PC-9 (cell line): ENCODE measurements at regions not wholly inside any gene's neighbourhood (a gene's known extent, or its start where the extent isn't known, plus 50 kb on each side); places are given as distances from the start of the nearest gene placed in this dataset.

ENCODE experiments used
- BruUV-seq: library from RNA; stranded (reverse); fragments of 400-500 nt; replicated peaks from 2 replicates; lab custom pipeline; 2021; lab: Mats Ljungman, UMichigan
- CTCF ChIA-PET: fragments of 300-600 bp; sonication (Branson Sonifier 250); formaldehyde crosslinking; loops from one replicate; lab custom pipeline; 2022; ENCODE audit warnings: antibody characterized with exemption; lab: Charles Lee
- POLR2A ChIA-PET: fragments of 300-600 bp; sonication (Branson Sonifier 250); formaldehyde crosslinking; loops from one replicate; lab custom pipeline; 2022; ENCODE audit warnings: antibody characterized with exemption; ENCODE audit not compliant: unreplicated experiment; lab: Charles Lee
- DNase-seq, 2 experiments: peaks; one replicate each; pipeline versions ENCODE4 v3.0.0 to v3.0.0-alpha.2; 2015 to 2022; ENCODE audit warnings: mixed read lengths in 1 of 2
- H2AFZ ChIP-seq: fragments of 200-600 bp; sonication (generic); 2 replicates; pipeline ENCODE4 v1.8.1; 2017; ENCODE audit warnings: antibody characterized with exemption
- H3F3A ChIP-seq: fragments of 200-600 bp; sonication (generic); 2 replicates; pipeline ENCODE4 v1.8.1; 2017; ENCODE audit warnings: antibody characterized with exemption, mild to moderate bottlenecking, low read depth; ENCODE audit not compliant: insufficient read depth
- H3K27ac ChIP-seq: fragments of 200-600 bp; sonication (generic); 2 replicates; pipeline ENCODE4 v1.6.1; 2016; ENCODE audit warnings: mixed run types
- H3K27me3 ChIP-seq: fragments of 200-600 bp; sonication (generic); 2 replicates; pipeline ENCODE4 v1.6.1; 2016; ENCODE audit warnings: low read depth, mixed run types; ENCODE audit not compliant: insufficient read depth
- H3K36me3 ChIP-seq: fragments of 200-600 bp; sonication (generic); 2 replicates; pipeline ENCODE4 v1.6.1; 2016; ENCODE audit warnings: low read depth, mixed run types
- H3K4me1 ChIP-seq: fragments of 200-600 bp; sonication (generic); replicated peaks from 2 replicates; pipeline ENCODE4 v1.6.1; 2016; ENCODE audit warnings: mixed run types; ENCODE audit not compliant: insufficient read depth
- H3K4me2 ChIP-seq: fragments of 200-600 bp; sonication (generic); 2 replicates; pipeline ENCODE4 v1.6.1; 2017; ENCODE audit warnings: mixed run types
- H3K4me3 ChIP-seq: fragments of 200-600 bp; sonication (generic); 2 replicates; pipeline ENCODE4 v1.6.1; 2016; ENCODE audit warnings: mixed run types
- H3K79me2 ChIP-seq: fragments of 200-600 bp; sonication (generic); 2 replicates; pipeline ENCODE4 v1.6.1; 2017; ENCODE audit warnings: low read depth, mixed run types
- H3K9me2 ChIP-seq: fragments of 200-600 bp; sonication (generic); 2 replicates; pipeline ENCODE4 v1.8.1; 2017; ENCODE audit warnings: mild to moderate bottlenecking; ENCODE audit not compliant: insufficient read depth
- H3K9me3 ChIP-seq: fragments of 200-600 bp; sonication (generic); 2 replicates; pipeline ENCODE4 v1.8.1; 2016; ENCODE audit warnings: low read depth; ENCODE audit not compliant: insufficient read depth
- H4K20me1 ChIP-seq: fragments of 200-600 bp; sonication (generic); 2 replicates; pipeline ENCODE4 v1.8.1; 2017; ENCODE audit not compliant: insufficient read depth
- EZH2 ChIP-seq: fragments of 200-600 bp; sonication (generic); IDR thresholded peaks from 2 replicates; pipeline ENCODE4 v1.8.0; 2017; ENCODE audit warnings: antibody characterized with exemption, low read depth
- intact Hi-C: fragments of 100-400 bp; cut with micrococcal nuclease; formaldehyde crosslinking; loops from one replicate; pipeline ENCODE4 v1.10.0; 2022; ENCODE audit not compliant: unreplicated experiment
- TF ChIP-seq, protein P1 (sequence below): fragments of 200-600 bp; sonication (generic); conservative IDR thresholded peaks from 2 replicates; pipeline ENCODE4 v1.6.1; 2017; ENCODE audit warnings: mixed run types, antibody characterized with exemption, mild to moderate bottlenecking, moderate library complexity

GRCh38 chr1:163436140-163436812 lies 114.5 kb downstream of the NUF2 start:
- Histone ChIP-seq H3F3A (no peaks in the 10 kb centered on the region), H2AFZ (no peak overlapping the region), H4K20me1 (no peaks in the 10 kb centered on the region), H3K27ac (no peak overlapping the region), H3K79me2 (no peaks in the 10 kb centered on the region), H3K4me3 (no peak overlapping the region), H3K4me1 (no peaks in the 10 kb centered on the region), H3K4me2 (no peak overlapping the region), H3K9me3 (no peaks in the 10 kb centered on the region), H3K36me3 (no peaks in the 10 kb centered on the region), H3K9me2 (no peaks in the 10 kb centered on the region), H3K27me3 (peaks cover 14% of the 10 kb centered on the region; the same call in 1 of the 2 replicates)
- intact Hi-C loops, result no loop called here
- DNase-seq, result no peak
- CTCF ChIA-PET, result no interaction called here
- BruUV-seq, result no TSS peak
- TF ChIP-seq, protein P1, sequence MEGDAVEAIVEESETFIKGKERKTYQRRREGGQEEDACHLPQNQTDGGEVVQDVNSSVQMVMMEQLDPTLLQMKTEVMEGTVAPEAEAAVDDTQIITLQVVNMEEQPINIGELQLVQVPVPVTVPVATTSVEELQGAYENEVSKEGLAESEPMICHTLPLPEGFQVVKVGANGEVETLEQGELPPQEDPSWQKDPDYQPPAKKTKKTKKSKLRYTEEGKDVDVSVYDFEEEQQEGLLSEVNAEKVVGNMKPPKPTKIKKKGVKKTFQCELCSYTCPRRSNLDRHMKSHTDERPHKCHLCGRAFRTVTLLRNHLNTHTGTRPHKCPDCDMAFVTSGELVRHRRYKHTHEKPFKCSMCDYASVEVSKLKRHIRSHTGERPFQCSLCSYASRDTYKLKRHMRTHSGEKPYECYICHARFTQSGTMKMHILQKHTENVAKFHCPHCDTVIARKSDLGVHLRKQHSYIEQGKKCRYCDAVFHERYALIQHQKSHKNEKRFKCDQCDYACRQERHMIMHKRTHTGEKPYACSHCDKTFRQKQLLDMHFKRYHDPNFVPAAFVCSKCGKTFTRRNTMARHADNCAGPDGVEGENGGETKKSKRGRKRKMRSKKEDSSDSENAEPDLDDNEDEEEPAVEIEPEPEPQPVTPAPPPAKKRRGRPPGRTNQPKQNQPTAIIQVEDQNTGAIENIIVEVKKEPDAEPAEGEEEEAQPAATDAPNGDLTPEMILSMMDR, result no peak
- TF ChIP-seq EZH2, result no peak
- POLR2A ChIA-PET, result no interaction called here

GRCh38 chr1:163439471-163439870 lies 117.7 kb downstream of the NUF2 start:
- H3K9me3 ChIP-seq, result no peaks in the 10 kb centered on the region
- H2AFZ ChIP-seq, result no peak overlapping the region
- H3K36me3 ChIP-seq, result no peaks in the 10 kb centered on the region
- no peak overlapping the region for H3K4me2 ChIP-seq
- no peaks in the 10 kb centered on the region for H3K9me2 ChIP-seq
- ChIA-PET CTCF (no interaction called here), POLR2A (no interaction called here)
- no peak overlapping the region for H3K27ac ChIP-seq
- H3K79me2 ChIP-seq, result no peaks in the 10 kb centered on the region
- DNase-seq, result no peak
- intact Hi-C loops, result no loop called here
- no TSS peak for BruUV-seq
- no peak overlapping the region for H3K4me3 ChIP-seq
- no peaks in the 10 kb centered on the region for H4K20me1 ChIP-seq
- H3F3A ChIP-seq, result no peaks in the 10 kb centered on the region
- TF ChIP-seq, protein P1, result no peak
- H3K27me3 ChIP-seq, result peaks cover 21% of the 10 kb centered on the region
- no peaks in the 10 kb centered on the region for H3K4me1 ChIP-seq

DNA sequence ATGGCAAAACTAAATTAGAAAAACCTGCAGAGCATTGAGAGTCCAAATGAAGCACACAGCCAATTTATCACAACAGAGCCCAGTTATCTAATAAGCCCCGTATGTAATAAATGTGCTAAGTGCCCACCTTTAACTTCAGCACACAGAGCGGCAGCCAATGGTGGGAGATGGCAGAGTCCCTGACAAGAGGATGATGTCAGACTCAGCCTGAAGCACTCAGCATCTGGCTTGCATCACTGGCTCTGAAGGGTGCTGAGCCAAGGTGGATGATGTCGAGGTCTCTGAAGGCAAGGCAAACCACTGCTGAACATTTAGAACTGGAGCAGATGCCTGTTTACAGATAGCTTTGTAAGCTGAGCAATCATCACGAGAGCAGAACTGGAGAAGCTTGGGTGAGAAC lies 118.3 kb downstream of the NUF2 start:
- H3K4me1 ChIP-seq, result no peaks in the 10 kb centered on the region
- H3K27ac ChIP-seq, result no peak overlapping the region
- no peaks in the 10 kb centered on the region for H3K9me3 ChIP-seq
- no peak overlapping the region for H2AFZ ChIP-seq
- CTCF ChIA-PET, result no interaction called here
- no peaks in the 10 kb centered on the region for H3K36me3 ChIP-seq
- no peaks in the 10 kb centered on the region for H4K20me1 ChIP-seq
- peaks cover 21% of the 10 kb centered on the region for H3K27me3 ChIP-seq
- H3F3A ChIP-seq, result no peaks in the 10 kb centered on the region
- no peaks in the 10 kb centered on the region for H3K9me2 ChIP-seq
- DNase-seq, result no peak
- H3K79me2 ChIP-seq, result no peaks in the 10 kb centered on the region
- H3K4me2 ChIP-seq, result no peak overlapping the region
- no TSS peak for BruUV-seq
- POLR2A ChIA-PET, result no interaction called here
- TF ChIP-seq, protein P1, result no peak
- TF ChIP-seq EZH2, result no peak
- intact Hi-C loops, result no loop called here
- no peak overlapping the region for H3K4me3 ChIP-seq
